IMR-90 (cell line): ENCODE measurements at regions not wholly inside any gene's neighbourhood (a gene's known extent, or its start where the extent isn't known, plus 50 kb on each side); places are given as distances from the start of the nearest gene placed in this dataset.

ENCODE experiments used
- ATAC-seq: fragments of 200-7000 bp; cut with Tn5 transposase; 2 replicates; pipeline ENCODE4 v1.9.1; 2020; ENCODE audit warnings: low read depth, mild to moderate bottlenecking, moderate library complexity
- BruUV-seq: library from RNA; stranded (reverse); fragments of 400-500 nt; replicated peaks from 2 replicates; lab custom pipeline; 2021; lab: Mats Ljungman, UMichigan
- CTCF ChIA-PET: fragments of 300-600 bp; formaldehyde crosslinking; extraction: SDS; loops from one replicate; lab custom pipeline; 2021; ENCODE audit warnings: antibody characterized with exemption; lab: Yijun Ruan, JAX
- POLR2A ChIA-PET: fragments of 300-600 bp; sonication (Branson Sonifier 250); formaldehyde crosslinking; loops from one replicate; lab custom pipeline; 2022; ENCODE audit warnings: antibody characterized with exemption; ENCODE audit not compliant: unreplicated experiment; lab: Charles Lee
- DNase-seq: peaks from one replicate; pipeline ENCODE4 v3.0.0; 2013
- H2AFZ ChIP-seq: replicated peaks from 2 replicates; pipeline ENCODE3; 2013; ENCODE audit warnings: low read length, mild to moderate bottlenecking; ENCODE audit not compliant: poor library complexity
- H2AK5ac ChIP-seq: 2 replicates; pipeline ENCODE4 v1.6.1; 2013; ENCODE audit warnings: low read depth, low read length, inconsistent platforms
- H2AK9ac ChIP-seq: replicated peaks from 2 replicates; pipeline ENCODE3; 2013; ENCODE audit warnings: mild to moderate bottlenecking, low read depth, low read length, moderate library complexity; ENCODE audit not compliant: poor library complexity
- H2BK120ac ChIP-seq: 2 replicates; pipeline ENCODE4 v1.6.1; 2013; ENCODE audit warnings: low read depth, low read length, inconsistent platforms
- H2BK15ac ChIP-seq: 3 replicates; pipeline ENCODE4 v1.6.1; 2013; ENCODE audit warnings: low read depth, low read length, inconsistent platforms
- H2BK20ac ChIP-seq: 2 replicates; pipeline ENCODE4 v1.6.1; 2013; ENCODE audit warnings: low read depth, mild to moderate bottlenecking, inconsistent platforms, low read length, moderate library complexity
- H2BK5ac ChIP-seq: 2 replicates; pipeline ENCODE4 v1.6.1; 2013; ENCODE audit warnings: mild to moderate bottlenecking, low read depth, low read length, inconsistent platforms; ENCODE audit not compliant: poor library complexity, severe bottlenecking
- H3K14ac ChIP-seq: replicated peaks from 2 replicates; pipeline ENCODE4 v1.6.1; 2013; ENCODE audit warnings: low read depth, low read length, inconsistent platforms
- H3K18ac ChIP-seq: 2 replicates; pipeline ENCODE4 v1.6.1; 2013; ENCODE audit warnings: low read depth, low read length, control low read depth
- H3K23ac ChIP-seq: 2 replicates; pipeline ENCODE4 v1.6.1; 2013; ENCODE audit warnings: low read depth, low read length, inconsistent platforms
- H3K27ac ChIP-seq: 2 replicates; pipeline ENCODE4 v1.5.1; 2013; ENCODE audit warnings: mild to moderate bottlenecking, control low read depth, low read length; ENCODE audit not compliant: insufficient read depth
- H3K27me3 ChIP-seq: 2 replicates; pipeline ENCODE4 v1.6.1; 2013; ENCODE audit warnings: low read length; ENCODE audit not compliant: control insufficient read depth, insufficient read depth
- H3K36me3 ChIP-seq: 2 replicates; pipeline ENCODE4 v1.6.1; 2013; ENCODE audit warnings: low read length, mixed read lengths; ENCODE audit not compliant: control insufficient read depth, insufficient read depth
- H3K4ac ChIP-seq: 2 replicates; pipeline ENCODE4 v1.6.1; 2013; ENCODE audit warnings: low read depth, low read length, inconsistent platforms
- H3K4me1 ChIP-seq: 2 replicates; pipeline ENCODE4 v1.6.1; 2013; ENCODE audit warnings: low read length, mixed read lengths; ENCODE audit not compliant: control insufficient read depth, insufficient read depth
- H3K4me2 ChIP-seq: 2 replicates; pipeline ENCODE4 v1.6.1; 2013; ENCODE audit warnings: low read depth, mild to moderate bottlenecking, control low read depth, low read length, moderate library complexity
- H3K4me3 ChIP-seq: 2 replicates; pipeline ENCODE4 v1.5.1; 2013; ENCODE audit warnings: low read depth, mild to moderate bottlenecking, control low read depth, low read length, moderate library complexity; ENCODE audit not compliant: insufficient read depth
- H3K56ac ChIP-seq: 2 replicates; pipeline ENCODE4 v1.6.1; 2013; ENCODE audit warnings: low read length, inconsistent platforms; ENCODE audit not compliant: insufficient read depth; ENCODE audit errors: extremely low read depth
- H3K79me1 ChIP-seq, 2 experiments: 2 replicates each; pipeline ENCODE4 v1.6.1; 2013; ENCODE audit warnings: low read length in 2 of 2, inconsistent platforms in 1 of 2, low read depth in 1 of 2
- H3K9ac ChIP-seq: 2 replicates; pipeline ENCODE4 v1.6.1; 2013; ENCODE audit warnings: low read depth, low read length, control low read depth
- H3K9me1 ChIP-seq: 2 replicates; pipeline ENCODE4 v1.6.1; 2013; ENCODE audit warnings: low read length, inconsistent platforms; ENCODE audit not compliant: insufficient read depth
- H3K9me3 ChIP-seq: 2 replicates; pipeline ENCODE4 v1.6.1; 2013; ENCODE audit warnings: low read length; ENCODE audit not compliant: control insufficient read depth, insufficient read depth
- H4K20me1 ChIP-seq: 2 replicates; pipeline ENCODE4 v1.6.1; 2013; ENCODE audit warnings: low read length, inconsistent platforms; ENCODE audit not compliant: insufficient read depth
- H4K5ac ChIP-seq: 2 replicates; pipeline ENCODE4 v1.6.1; 2013; ENCODE audit warnings: mild to moderate bottlenecking, low read depth, low read length, control low read depth
- H4K8ac ChIP-seq, 2 experiments: 2 replicates each; pipeline ENCODE4 v1.6.1; 2013; ENCODE audit warnings: low read depth in 2 of 2, low read length in 2 of 2, control low read depth in 1 of 2, inconsistent platforms in 1 of 2
- H4K91ac ChIP-seq: 2 replicates; pipeline ENCODE4 v1.6.1; 2013; ENCODE audit warnings: low read depth, low read length, inconsistent platforms; ENCODE audit not compliant: insufficient read depth
- BHLHE40 ChIP-seq: fragments of 150-350 bp; IDR thresholded peaks from 2 replicates; pipeline ENCODE4 v1.6.1; 2016; ENCODE audit warnings: mild to moderate bottlenecking, low read depth, low read length
- CEBPB ChIP-seq: IDR thresholded peaks from 2 replicates; pipeline ENCODE4 v1.6.1; 2012; ENCODE audit warnings: low read depth, low read length, improper control_type of control experiment
- CHD1 ChIP-seq: IDR thresholded peaks from 2 replicates; pipeline ENCODE4 v1.6.1; 2012; ENCODE audit warnings: low read depth, low read length, improper control_type of control experiment
- CTCF ChIP-seq: conservative IDR thresholded peaks from 2 replicates; pipeline ENCODE4 v1.5.1; 2012; ENCODE audit warnings: mild to moderate bottlenecking, low read depth, low read length, improper control_type of control experiment
- ELK1 ChIP-seq: fragments of 150-350 bp; IDR thresholded peaks from 2 replicates; pipeline ENCODE4 v1.6.1; 2016; ENCODE audit warnings: low read depth, mild to moderate bottlenecking, low read length, moderate library complexity, borderline replicate concordance
- FOS ChIP-seq: fragments of 150-350 bp; IDR thresholded peaks from 2 replicates; pipeline ENCODE4 v1.6.1; 2016; ENCODE audit warnings: low read depth, low read length
- MAFK ChIP-seq: IDR thresholded peaks from 2 replicates; pipeline ENCODE4 v1.6.1; 2012; ENCODE audit warnings: low read depth, low read length, improper control_type of control experiment
- MAZ ChIP-seq: IDR thresholded peaks from 2 replicates; pipeline ENCODE4 v1.6.1; 2012; ENCODE audit warnings: low read depth, mild to moderate bottlenecking, low read length, improper control_type of control experiment, moderate library complexity, borderline replicate concordance
- MXI1 ChIP-seq: IDR thresholded peaks from 2 replicates; pipeline ENCODE4 v1.6.1; 2012; ENCODE audit warnings: low read depth, mild to moderate bottlenecking, low read length, moderate library complexity, borderline replicate concordance
- NFE2L2 ChIP-seq: fragments of 150-350 bp; IDR thresholded peaks from 2 replicates; pipeline ENCODE4 v1.6.1; 2016; ENCODE audit warnings: low read depth, mild to moderate bottlenecking, low read length
- POLR2A ChIP-seq: IDR thresholded peaks from 2 replicates; pipeline ENCODE4 v1.6.1; 2012; ENCODE audit warnings: mild to moderate bottlenecking, low read depth, low read length
- RAD21 ChIP-seq: IDR thresholded peaks from 2 replicates; pipeline ENCODE4 v1.6.1; 2012; ENCODE audit warnings: low read length, improper control_type of control experiment
- RCOR1 ChIP-seq: IDR thresholded peaks from 2 replicates; pipeline ENCODE4 v1.6.1; 2012; ENCODE audit warnings: mild to moderate bottlenecking, low read length, improper control_type of control experiment; ENCODE audit not compliant: insufficient replicate concordance
- RFX5 ChIP-seq: IDR thresholded peaks from 2 replicates; pipeline ENCODE4 v1.8.0; 2012; ENCODE audit warnings: low read depth, mild to moderate bottlenecking, low read length, moderate library complexity
- SMC3 ChIP-seq: fragments of 150-350 bp; IDR thresholded peaks from 2 replicates; pipeline ENCODE4 v1.6.1; 2016; ENCODE audit warnings: low read depth, mild to moderate bottlenecking, antibody characterized with exemption, low read length, moderate library complexity
- USF2 ChIP-seq: fragments of 150-350 bp; IDR thresholded peaks from 2 replicates; pipeline ENCODE4 v1.6.1; 2017; ENCODE audit warnings: mild to moderate bottlenecking, antibody characterized with exemption, low read length, low read depth
- WGBS, 2 experiments: methylation state at CpG; one replicate each; pipeline versions ENCODE4 v1.1.5 to v1.1.7; 2013; ENCODE audit warnings: missing lambda C conversion rate in 2 of 2; ENCODE audit not compliant: insufficient read length in 1 of 2; ENCODE audit errors: extremely low coverage in 2 of 2; 5-methylcytosine and 5-hydroxymethylcytosine counted together
- dilution Hi-C: fragments of 300-500 bp; cut with HindIII; formaldehyde crosslinking; loops from one replicate; pipeline ENCODE4 v1.14.3; 2018; ENCODE audit warnings: low sequenced_read_pairs; ENCODE audit not compliant: unreplicated experiment
- in situ Hi-C: fragments of 300-500 bp; cut with MboI; formaldehyde crosslinking; loops from 3 replicates; pipeline ENCODE4 v1.14.3; 2019; ENCODE audit warnings: low sequenced_read_pairs, inconsistent platforms, mixed read lengths
- intact Hi-C: fragments of 100-400 bp; cut with micrococcal nuclease; formaldehyde crosslinking; loops from 2 replicates; pipeline ENCODE4 v1.10.0; 2022

DNA sequence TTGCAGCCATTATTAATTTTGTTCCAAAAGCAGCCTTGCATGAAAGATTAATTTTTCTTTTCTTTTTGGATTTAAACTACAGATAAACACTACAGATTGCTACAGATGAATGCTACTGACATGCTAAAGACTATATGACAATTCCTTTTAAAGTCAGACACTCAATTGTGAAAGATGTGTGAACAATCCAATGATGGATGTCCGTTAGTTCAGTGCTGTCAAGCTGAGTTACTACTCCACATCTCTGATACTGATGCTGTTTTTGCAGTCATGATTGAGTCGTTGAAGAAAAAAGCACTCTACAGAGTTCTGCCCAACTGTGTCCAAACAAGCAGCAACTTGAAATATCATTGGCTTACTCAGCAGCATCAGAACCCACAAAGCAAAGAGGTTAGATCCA, 146.8 kb downstream of the OTUD1 start:
- intact Hi-C loops: no loop called here
- Histone ChIP-seq H3K27ac (no peak overlapping the region), H3K18ac (no peak overlapping the region), H3K79me1 (no peaks in the 10 kb centered on the region), H3K9me1 (no peaks in the 10 kb centered on the region), H2AK9ac (no peak overlapping the region), H2BK5ac (no peak overlapping the region), H3K9me3 (peaks cover 6% of the 10 kb centered on the region; the same call in 1 of the 2 replicates), H2BK15ac (no peak overlapping the region), H3K14ac (no peak overlapping the region), H3K4me2 (no peak overlapping the region), H3K23ac (no peak overlapping the region), H3K36me3 (no peaks in the 10 kb centered on the region), H2AK5ac (no peak overlapping the region), H3K56ac (no peak overlapping the region), H3K27me3 (no peaks in the 10 kb centered on the region), H2BK120ac (no peak overlapping the region), H4K91ac (no peak overlapping the region), H3K4ac (no peak overlapping the region), H3K4me3 (no peak overlapping the region), H4K20me1 (no peaks in the 10 kb centered on the region), H4K8ac (no peak overlapping the region), H4K5ac (no peak overlapping the region), H2BK20ac (no peak overlapping the region), H3K9ac (no peak overlapping the region), H3K4me1 (no peaks in the 10 kb centered on the region), H2AFZ (no peak overlapping the region)
- ChIA-PET POLR2A (no interaction called here), CTCF (no interaction called here)
- DNase-seq: no peak
- no CpG with 5 or more reads among the region's 2 CpGs for WGBS, 2 experiments
- BruUV-seq: no TSS peak
- in situ Hi-C loops: no loop called here
- no peak for ATAC-seq
- TF ChIP-seq CEBPB (no peak), RFX5 (no peak), RAD21 (no peak), CTCF (no peak), NFE2L2 (no peak), FOS (no peak), POLR2A (no peak), USF2 (no peak), MAZ (no peak), MXI1 (no peak), RCOR1 (no peak), SMC3 (no peak), ELK1 (no peak), BHLHE40 (no peak), CHD1 (no peak), MAFK (no peak)
- dilution Hi-C loops: no loop called here
